Gastroesophageal sphincter (tissue), 3 donors: ENCODE measurements at regions not wholly inside any gene's neighbourhood (a gene's known extent, or its start where the extent isn't known, plus 50 kb on each side); places are given as distances from the start of the nearest gene placed in this dataset.

Experiments
- CTCF ChIP-seq, 4 experiments: fragments of 200-600 bp in 2 of 4; fragments of 450-650 bp in 2 of 4; sonication (generic) in 1 of 4; IDR thresholded peaks; one replicate each; pipeline ENCODE4 v1.5.1; 2017 to 2019; ENCODE audit warnings: antibody characterized with exemption in 4 of 4, mild to moderate bottlenecking in 2 of 4, moderate library complexity in 2 of 4
- EP300 ChIP-seq: sonication (generic); formaldehyde crosslinking; IDR thresholded peaks from one replicate; pipeline ENCODE4 v1.6.1; 2017; ENCODE audit warnings: antibody characterized with exemption, mild to moderate bottlenecking
- POLR2A ChIP-seq, 2 donors: fragments of 450-650 bp; IDR thresholded peaks; one replicate each; pipeline ENCODE4 v1.6.1; 2017; ENCODE audit warnings: antibody characterized with exemption in 2 of 2, mild to moderate bottlenecking in 2 of 2, moderate library complexity in 1 of 2

DNA sequence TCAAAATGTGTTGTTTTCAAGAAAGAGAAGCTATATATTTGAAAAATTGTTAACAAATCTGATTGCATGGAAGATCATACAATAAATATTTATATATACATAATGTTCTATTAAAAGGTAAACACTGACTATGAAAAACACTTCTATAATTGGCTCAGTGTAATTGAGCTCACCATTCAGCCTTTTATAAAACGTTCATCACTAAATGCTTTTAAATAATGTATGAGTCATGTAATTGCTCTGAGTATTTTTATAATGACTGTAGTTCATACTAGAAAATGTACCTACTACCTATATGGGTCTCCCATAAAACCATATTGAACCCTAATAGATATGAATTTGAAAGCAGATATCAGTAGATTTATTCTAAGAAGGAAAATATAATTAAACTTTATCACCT lies 240.4 kb upstream of the MGAT4C start:
- TF ChIP-seq CTCF (IDR thresholded peaks at IDR 0.05) (no peak), EP300 (no peak), POLR2A (IDR thresholded peaks at IDR 0.05) (no peak)
